T-cell (primary cell): ENCODE measurements at regions not wholly inside any gene's neighbourhood (a gene's known extent, or its start where the extent isn't known, plus 50 kb on each side); places are given as distances from the start of the nearest gene placed in this dataset.

ENCODE experiments used
- ATAC-seq, 4 experiments: fragments of 200-7000 bp in 3 of 4; fragments of 150-1000 bp in 1 of 4; cut with Tn5 transposase; replicated peaks in 1 of 4; 1 replicate in 3 of 4; 2 replicates in 1 of 4; pipeline ENCODE4 v1.10.0; 2021; ENCODE audit warnings: moderate library complexity in 3 of 4, mild to moderate bottlenecking in 2 of 4, moderate number of reproducible peaks in 1 of 4
- CTCF ChIA-PET, 2 donors: fragments of 300-600 bp; sonication (Branson Sonifier 250); formaldehyde crosslinking; loops; one replicate each; lab custom pipeline; 2022; ENCODE audit warnings: antibody characterized with exemption in 2 of 2; lab: Charles Lee
- POLR2A ChIA-PET, 2 donors: fragments of 300-600 bp; sonication (Branson Sonifier 250); formaldehyde crosslinking; loops; one replicate each; lab custom pipeline; 2022; ENCODE audit warnings: antibody characterized with exemption in 2 of 2; lab: Charles Lee
- DNase-seq, 35 experiments: peaks; one replicate each; pipeline versions ENCODE4 v3.0.0 to v3.0.0-alpha.2; 2013 to 2023
- H3K27ac ChIP-seq: one replicate; pipeline ENCODE4 v1.5.1; 2013; ENCODE audit warnings: low read length
- H3K27me3 ChIP-seq, 2 experiments: replicated peaks in 1 of 2; 1 replicate in 1 of 2; 2 replicates in 1 of 2; pipeline versions ENCODE4 v1.6.1 to v1.7.0; 2013; ENCODE audit warnings: low read length in 1 of 2, mixed read lengths in 1 of 2; ENCODE audit not compliant: control insufficient read depth in 2 of 2, insufficient read depth in 2 of 2; ENCODE audit errors: extremely low read depth in 1 of 2
- H3K36me3 ChIP-seq, 2 donors: 1 replicate in 1 of 2; 2 replicates in 1 of 2; pipeline versions ENCODE4 v1.6.1 to v1.7.0; 2013; ENCODE audit warnings: low read length in 1 of 2; ENCODE audit not compliant: control insufficient read depth in 2 of 2, insufficient read depth in 1 of 2; ENCODE audit errors: extremely low read depth in 1 of 2
- H3K4me1 ChIP-seq, 2 experiments: 1 replicate in 1 of 2; 2 replicates in 1 of 2; pipeline versions ENCODE4 v1.6.1 to v1.7.0; 2013; ENCODE audit warnings: low read length in 2 of 2, mixed read lengths in 1 of 2; ENCODE audit not compliant: insufficient read depth in 2 of 2, control insufficient read depth in 1 of 2; ENCODE audit errors: extremely low read depth in 1 of 2
- H3K4me3 ChIP-seq, 2 donors: 1 replicate in 1 of 2; 2 replicates in 1 of 2; pipeline versions ENCODE4 v1.5.1 to v1.7.0; 2013; ENCODE audit warnings: mild to moderate bottlenecking in 2 of 2, low read length in 1 of 2, moderate library complexity in 1 of 2; ENCODE audit not compliant: control insufficient read depth in 1 of 2; ENCODE audit errors: extremely low read depth in 1 of 2
- H3K9me3 ChIP-seq: 2 replicates; pipeline ENCODE4 v1.7.0; 2013
- H3K27ac Mint-ChIP-seq, 2 donors: one replicate each; pipeline ENCODE4 v1.8.0; 2020 to 2021; ENCODE audit warnings: mild to moderate bottlenecking in 2 of 2, mixed read lengths in 2 of 2
- H3K27me3 Mint-ChIP-seq, 2 donors: one replicate each; pipeline ENCODE4 v1.8.0; 2021 to 2022; ENCODE audit warnings: mixed read lengths in 2 of 2
- H3K36me3 Mint-ChIP-seq: one replicate; pipeline ENCODE4 v1.8.0; 2021; ENCODE audit warnings: mixed read lengths
- H3K4me1 Mint-ChIP-seq, 3 donors: one replicate each; pipeline ENCODE4 v1.8.0; 2020 to 2022; ENCODE audit warnings: mixed read lengths in 3 of 3, mild to moderate bottlenecking in 1 of 3
- H3K4me3 Mint-ChIP-seq, 3 donors: one replicate each; pipeline ENCODE4 v1.8.0; 2020 to 2022; ENCODE audit warnings: mild to moderate bottlenecking in 3 of 3, mixed read lengths in 3 of 3, moderate library complexity in 3 of 3
- H3K9me3 Mint-ChIP-seq, 3 donors: one replicate each; pipeline ENCODE4 v1.8.0; 2020 to 2022; ENCODE audit warnings: mixed read lengths in 3 of 3
- WGBS: methylation state at CpG from one replicate; pipeline ENCODE4 v1.1.5; 2013; ENCODE audit warnings: missing lambda C conversion rate; ENCODE audit not compliant: insufficient coverage; 5-methylcytosine and 5-hydroxymethylcytosine counted together

DNA sequence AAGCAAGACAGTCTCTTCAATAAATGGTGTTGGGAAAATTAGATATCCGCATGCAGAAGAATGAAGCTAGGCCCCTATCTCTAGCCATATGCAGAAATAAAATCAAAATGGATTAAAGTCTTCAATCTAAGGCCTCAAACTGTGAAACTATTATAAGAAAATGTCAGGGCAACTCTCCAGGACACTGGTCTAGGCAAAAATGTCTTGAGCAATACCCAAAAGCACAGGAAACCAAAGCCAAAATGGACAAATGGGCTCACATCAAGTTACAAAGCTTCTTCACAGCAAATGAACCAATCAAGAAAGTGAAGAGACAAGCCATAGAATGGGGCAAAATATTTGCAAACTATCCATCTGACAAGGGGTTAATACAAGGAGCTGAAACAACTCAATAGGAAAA lies 338.8 kb downstream of the NNT start:
- Mint-ChIP-seq H3K27ac (no peak overlapping the region), H3K4me3 (no peak overlapping the region), H3K4me1 (no peaks in the 10 kb centered on the region), H3K36me3 (no peaks in the 10 kb centered on the region), H3K27me3 (no peaks in the 10 kb centered on the region), H3K9me3 (peaks cover 23 to 34% (median 23%) of the 10 kb centered on the region in 3 donors)
- no peak overlapping the region for H3K27ac ChIP-seq
- no peak for DNase-seq
- POLR2A ChIA-PET: no interaction called here
- CTCF ChIA-PET: no interaction called here
- no peaks in the 10 kb centered on the region for H3K27me3 ChIP-seq
- no peak overlapping the region for H3K4me3 ChIP-seq
- ATAC-seq: no peak
- no peaks in the 10 kb centered on the region for H3K4me1 ChIP-seq
- H3K9me3 ChIP-seq: no peaks in the 10 kb centered on the region
- WGBS: no CpG with 5 or more reads among the region's 1 CpG
- no peaks in the 10 kb centered on the region for H3K36me3 ChIP-seq

DNA sequence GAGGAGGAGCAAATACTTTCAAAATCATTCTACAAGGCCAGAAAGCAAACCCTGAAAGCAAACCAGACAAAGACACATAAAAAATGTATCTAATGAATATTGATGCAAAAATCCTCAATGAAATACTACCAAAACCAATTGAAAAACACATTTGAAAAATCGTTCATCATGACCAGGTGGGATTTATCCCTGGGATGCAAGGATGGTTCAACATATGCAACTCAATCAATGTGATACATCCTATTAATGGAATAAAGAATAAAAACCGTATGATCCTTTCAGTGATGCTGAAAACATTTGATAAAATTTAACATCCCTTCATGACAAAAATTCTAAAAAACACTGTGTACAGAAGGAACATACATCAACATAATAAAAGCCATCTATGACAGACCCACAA lies 337.6 kb downstream of the NNT start:
- Mint-ChIP-seq H3K4me1 (no peaks in the 10 kb centered on the region), H3K27ac (no peak overlapping the region), H3K9me3 (peaks cover 13 to 29% (median 25%) of the 10 kb centered on the region in 3 donors), H3K36me3 (no peaks in the 10 kb centered on the region), H3K27me3 (no peaks in the 10 kb centered on the region), H3K4me3 (no peak overlapping the region)
- H3K4me1 ChIP-seq: no peaks in the 10 kb centered on the region
- ChIA-PET POLR2A (no interaction called here), CTCF (no interaction called here)
- H3K36me3 ChIP-seq: no peaks in the 10 kb centered on the region
- no peak for DNase-seq
- no peak for ATAC-seq
- no peak overlapping the region for H3K27ac ChIP-seq
- no CpG with 5 or more reads among the region's 2 CpGs for WGBS
- H3K27me3 ChIP-seq: no peaks in the 10 kb centered on the region
- H3K9me3 ChIP-seq: no peaks in the 10 kb centered on the region
- H3K4me3 ChIP-seq: no peak overlapping the region

DNA sequence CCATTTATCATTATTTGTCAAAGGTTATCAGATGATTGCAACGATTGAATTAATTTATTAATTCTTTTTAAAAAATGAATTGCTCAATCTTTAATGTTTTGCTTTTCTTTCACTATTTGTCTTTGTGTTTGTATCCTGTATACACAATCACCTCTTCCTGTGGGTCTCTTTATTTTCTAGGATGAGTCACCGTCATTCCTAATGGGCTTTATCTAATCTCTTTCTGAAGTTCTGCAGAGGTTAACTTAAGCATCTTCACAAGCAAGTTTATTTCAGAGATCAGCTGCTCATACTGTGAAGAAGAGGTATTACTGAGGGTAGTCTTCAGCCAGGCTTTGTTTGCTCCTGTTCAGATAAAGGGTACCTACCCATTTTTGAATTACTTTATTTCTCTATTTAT lies 323.9 kb downstream of the NNT start:
- Mint-ChIP-seq H3K27ac (no peak overlapping the region), H3K9me3 (peaks cover 4 to 10% (median 8%) of the 10 kb centered on the region in 3 donors), H3K4me1 (no peaks in the 10 kb centered on the region), H3K27me3 (peaks cover 0 to 2% of the 10 kb centered on the region in 2 donors), H3K4me3 (no peak overlapping the region), H3K36me3 (no peaks in the 10 kb centered on the region)
- no CpG with 5 or more reads among the region's 2 CpGs for WGBS
- ATAC-seq: no peak
- no peak for DNase-seq
- Histone ChIP-seq H3K36me3 (no peaks in the 10 kb centered on the region), H3K27ac (no peak overlapping the region), H3K27me3 (no peaks in the 10 kb centered on the region), H3K9me3 (no peaks in the 10 kb centered on the region), H3K4me3 (no peak overlapping the region), H3K4me1 (no peaks in the 10 kb centered on the region)
- ChIA-PET POLR2A (no interaction called here), CTCF (no interaction called here)

DNA sequence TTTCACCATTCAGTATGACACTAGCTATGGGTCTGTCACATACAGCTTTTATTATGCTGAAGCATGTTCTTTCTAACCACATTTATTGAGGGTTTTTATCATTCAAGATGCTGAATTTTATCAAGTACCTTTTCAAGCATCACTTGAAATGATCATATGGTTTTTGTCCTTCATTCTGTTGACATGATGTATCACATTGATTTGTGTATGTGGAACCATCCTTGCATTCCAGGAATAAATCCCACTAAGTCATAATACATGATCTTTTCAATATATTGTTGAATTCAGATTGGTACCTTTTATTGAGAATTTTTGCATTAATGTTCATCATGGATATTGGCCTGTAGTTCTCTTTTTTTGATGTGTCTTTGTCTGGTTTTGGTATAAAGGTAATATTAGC lies 317.4 kb downstream of the NNT start:
- H3K36me3 Mint-ChIP-seq: no peaks in the 10 kb centered on the region
- no peak overlapping the region for H3K27ac ChIP-seq
- H3K27me3 ChIP-seq: no peaks in the 10 kb centered on the region
- ChIA-PET CTCF (no interaction called here), POLR2A (no interaction called here)
- no peaks in the 10 kb centered on the region for H3K36me3 ChIP-seq
- H3K4me3 ChIP-seq: no peak overlapping the region
- no peak overlapping the region for H3K27ac Mint-ChIP-seq
- DNase-seq (no peak), ATAC-seq (no peak)
- H3K4me1 Mint-ChIP-seq: no peaks in the 10 kb centered on the region
- H3K4me3 Mint-ChIP-seq: no peak overlapping the region
- H3K9me3 Mint-ChIP-seq: peaks cover under 1 to 5% (median 2%) of the 10 kb centered on the region in 3 donors
- no peaks in the 10 kb centered on the region for H3K4me1 ChIP-seq
- no peaks in the 10 kb centered on the region for H3K27me3 Mint-ChIP-seq
- H3K9me3 ChIP-seq: no peaks in the 10 kb centered on the region

DNA sequence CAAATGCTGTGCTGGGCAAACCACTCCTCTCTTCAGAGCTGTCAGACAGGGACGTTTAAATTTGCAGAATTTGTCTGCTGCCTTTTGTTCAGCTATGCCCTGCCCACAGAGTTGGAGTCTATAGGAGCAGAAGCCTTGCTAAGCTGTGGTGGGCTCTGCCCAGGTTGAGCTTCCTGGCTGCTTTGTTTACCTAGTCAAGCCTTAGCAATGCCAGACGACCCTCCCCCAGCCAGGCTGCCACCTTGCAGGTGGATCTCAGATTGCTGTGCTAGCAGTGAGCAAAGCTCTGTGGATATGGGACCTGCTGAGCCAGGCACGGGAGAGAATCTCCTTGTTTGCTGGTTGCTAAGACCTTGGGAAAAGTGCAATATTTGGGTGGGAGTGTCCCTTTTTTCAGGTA lies 314.9 kb downstream of the NNT start:
- no peaks in the 10 kb centered on the region for H3K4me1 ChIP-seq
- H3K27me3 ChIP-seq: no peaks in the 10 kb centered on the region
- POLR2A ChIA-PET: no interaction called here
- Mint-ChIP-seq H3K27ac (no peak overlapping the region), H3K36me3 (no peaks in the 10 kb centered on the region), H3K4me1 (no peaks in the 10 kb centered on the region), H3K4me3 (no peak overlapping the region), H3K9me3 (peaks cover 0 to 5% (median 3%) of the 10 kb centered on the region in 3 donors), H3K27me3 (no peaks in the 10 kb centered on the region)
- WGBS: 49% methylated on average over 3 of the region's 3 CpGs
- CTCF ChIA-PET: no interaction called here
- no peak overlapping the region for H3K4me3 ChIP-seq
- H3K27ac ChIP-seq: no peak overlapping the region
- H3K36me3 ChIP-seq: no peaks in the 10 kb centered on the region
- H3K9me3 ChIP-seq: no peaks in the 10 kb centered on the region
- ATAC-seq: no peak
- no peak for DNase-seq

DNA sequence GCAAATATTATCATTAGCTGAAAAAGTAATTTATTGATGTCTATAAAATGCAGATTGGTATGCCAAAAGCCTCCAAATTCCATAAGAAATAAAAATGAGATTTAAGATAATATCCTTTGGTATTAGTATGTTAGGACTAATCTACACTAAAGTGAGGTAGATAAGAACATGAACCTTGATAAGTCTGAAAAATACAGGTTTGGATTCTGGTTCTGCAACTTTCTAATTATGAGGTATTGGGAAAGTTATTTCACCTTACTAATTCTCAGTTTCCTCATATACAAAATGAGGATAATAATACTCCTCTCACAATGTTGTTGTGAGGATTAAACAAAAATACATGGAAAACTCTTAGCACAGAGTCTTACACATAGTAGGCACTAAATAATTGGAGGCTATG lies 300.1 kb downstream of the NNT start:
- POLR2A ChIA-PET: no interaction called here
- H3K4me1 ChIP-seq: no peaks in the 10 kb centered on the region
- Mint-ChIP-seq H3K27ac (no peak overlapping the region), H3K4me1 (no peaks in the 10 kb centered on the region), H3K27me3 (no peaks in the 10 kb centered on the region), H3K4me3 (no peak overlapping the region), H3K9me3 (no peaks in the 10 kb centered on the region), H3K36me3 (no peaks in the 10 kb centered on the region)
- DNase-seq: no peak
- no peak overlapping the region for H3K27ac ChIP-seq
- H3K27me3 ChIP-seq: no peaks in the 10 kb centered on the region
- no peak overlapping the region for H3K4me3 ChIP-seq
- CTCF ChIA-PET: no interaction called here
- H3K9me3 ChIP-seq: no peaks in the 10 kb centered on the region
- ATAC-seq: no peak
- no peaks in the 10 kb centered on the region for H3K36me3 ChIP-seq

DNA sequence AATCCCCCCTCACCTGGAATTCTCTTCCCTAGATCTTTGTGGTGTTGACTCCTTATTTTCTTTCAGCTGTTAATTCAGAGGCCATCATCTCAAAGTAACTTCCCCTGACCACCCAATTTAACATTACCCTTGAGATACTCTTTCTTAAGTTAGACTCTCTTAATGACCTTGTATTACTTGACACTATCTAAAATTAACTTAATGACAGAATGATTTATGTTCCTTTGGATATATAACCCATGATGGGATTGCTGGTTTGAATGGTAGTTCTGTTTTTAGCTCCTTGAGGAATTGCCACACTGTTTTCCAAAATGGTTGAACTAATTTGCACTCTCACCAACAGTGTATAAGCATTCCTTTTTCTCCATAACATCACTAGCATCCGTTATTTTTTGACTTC lies 298.0 kb downstream of the NNT start:
- CTCF ChIA-PET: no interaction called here
- Mint-ChIP-seq H3K4me1 (no peaks in the 10 kb centered on the region), H3K36me3 (no peaks in the 10 kb centered on the region), H3K27ac (no peak overlapping the region), H3K9me3 (no peaks in the 10 kb centered on the region), H3K27me3 (no peaks in the 10 kb centered on the region), H3K4me3 (no peak overlapping the region)
- Histone ChIP-seq H3K9me3 (no peaks in the 10 kb centered on the region), H3K27me3 (no peaks in the 10 kb centered on the region), H3K4me1 (no peaks in the 10 kb centered on the region), H3K4me3 (no peak overlapping the region), H3K36me3 (no peaks in the 10 kb centered on the region), H3K27ac (no peak overlapping the region)
- POLR2A ChIA-PET: no interaction called here
- DNase-seq (no peak), ATAC-seq (no peak)
- no CpG with 5 or more reads among the region's 1 CpG for WGBS
